ENCODE measurements at regions not wholly inside any gene's neighbourhood (a gene's known extent, or its start where the extent isn't known, plus 50 kb on each side); places are given as distances from the start of the nearest gene placed in this dataset.
"Not testable (repeated sequence)": the region's sequence is repeated elsewhere in the genome, so short reads cannot be mapped to it uniquely, and the experiment has no call there.

- no peak for DNase-seq
Measured at GRCh38 chr14:86091811-86092210, 561.9 kb downstream of the FLRT2 start.

GRCh38 chr14:86088156-86088555, 558.2 kb downstream of the FLRT2 start:
- no peak for DNase-seq

GRCh38 chr14:86087377-86087776, 557.4 kb downstream of the FLRT2 start:
- DNase-seq = no peak

- DNase-seq = no peak
Measured at GRCh38 chr14:86086962-86087361, 557.0 kb downstream of the FLRT2 start.

GRCh38 chr14:86084097-86084496, 554.2 kb downstream of the FLRT2 start:
- no peak for DNase-seq

GRCh38 chr14:86083616-86084015, 553.7 kb downstream of the FLRT2 start:
- no peak for DNase-seq

GRCh38 chr14:86072116-86072894, 542.4 kb downstream of the FLRT2 start:
- DNase-seq = no peak

- DNase-seq = no peak
Measured at GRCh38 chr14:86066651-86067050, 536.7 kb downstream of the FLRT2 start.

GRCh38 chr14:86065407-86065806, 535.5 kb downstream of the FLRT2 start:
- no peak for DNase-seq

- not testable (repeated sequence) for DNase-seq
Measured at GRCh38 chr14:86064595-86064994, 534.7 kb downstream of the FLRT2 start.

GRCh38 chr14:86057018-86057667, 527.2 kb downstream of the FLRT2 start:
- no peak for DNase-seq

- DNase-seq = no peak
Measured at GRCh38 chr14:86055512-86056075, 525.6 kb downstream of the FLRT2 start.

GRCh38 chr14:86052868-86053267, 522.9 kb downstream of the FLRT2 start:
- no peak for DNase-seq

- no peak for DNase-seq
Measured at GRCh38 chr14:86050757-86051156, 520.8 kb downstream of the FLRT2 start.

GRCh38 chr14:86050072-86050683, 520.2 kb downstream of the FLRT2 start:
- no peak for DNase-seq

- DNase-seq = no peak
Measured at GRCh38 chr14:86039176-86039575, 509.2 kb downstream of the FLRT2 start.

GRCh38 chr14:86038387-86039042, 508.6 kb downstream of the FLRT2 start:
- DNase-seq = no peak

- no peak for DNase-seq
Measured at GRCh38 chr14:86035882-86036281, 505.9 kb downstream of the FLRT2 start.

GRCh38 chr14:86027990-86028389, 498.0 kb downstream of the FLRT2 start:
- no peak for DNase-seq

- no peak for DNase-seq
Measured at GRCh38 chr14:86027144-86027543, 497.2 kb downstream of the FLRT2 start.

- no peak for DNase-seq
Measured at GRCh38 chr14:86022031-86022629, 492.2 kb downstream of the FLRT2 start.

GRCh38 chr14:86020841-86021240, 490.9 kb downstream of the FLRT2 start:
- no peak for DNase-seq

- DNase-seq = no peak
Measured at GRCh38 chr14:86015941-86016340, 486.0 kb downstream of the FLRT2 start.
